Spleen (tissue), 7 donors: ENCODE measurements at regions not wholly inside any gene's neighbourhood (a gene's known extent, or its start where the extent isn't known, plus 50 kb on each side); places are given as distances from the start of the nearest gene placed in this dataset.
"Not testable (repeated sequence)": the region's sequence is repeated elsewhere in the genome, so short reads cannot be mapped to it uniquely, and the experiment has no call there.

Source experiments
- CTCF ChIP-seq, 11 experiments: fragments of 200-600 bp in 7 of 11; fragments of 450-650 bp in 4 of 11; sonication (generic) in 4 of 11; IDR thresholded peaks in 8 of 11; conservative IDR thresholded peaks in 3 of 11; 1 replicate in 7 of 11; 2 replicates in 4 of 11; pipeline versions ENCODE4 v1.4.0 to v1.8.0; 2016 to 2021; ENCODE audit warnings: antibody characterized with exemption in 11 of 11, inconsistent platforms in 4 of 11, mild to moderate bottlenecking in 1 of 11
- POLR2A ChIP-seq, 3 donors: fragments of 450-650 bp; IDR thresholded peaks; one replicate each; pipeline ENCODE4 v1.5.1; 2017; ENCODE audit warnings: antibody characterized with exemption in 3 of 3, mild to moderate bottlenecking in 1 of 3
- POLR2AphosphoS5 ChIP-seq, 3 donors: sonication (generic); formaldehyde crosslinking; IDR thresholded peaks; one replicate each; pipeline ENCODE4 v1.5.1; 2017; ENCODE audit warnings: antibody characterized with exemption in 3 of 3
- donor health status: DM: no; HTN: no; CAD: no; lungs with moderate emphysema.
- donor health status: DM: no; HTN: no; CAD: no.
- donor health status: DM: no; HTN: no; CAD: no.

- TF ChIP-seq CTCF (IDR thresholded peaks at IDR 0.05 in 8 of 11, conservative IDR thresholded peaks at IDR 0.05 in 3 of 11); POLR2A (IDR thresholded peaks at IDR 0.05); POLR2AphosphoS5 (IDR thresholded peaks at IDR 0.05): not testable (repeated sequence)
Measured at GRCh38 chr10:46796351-46796750, 114.9 kb upstream of the PTPN20 start.
